ENCODE measurements at regions not wholly inside any gene's neighbourhood (a gene's known extent, or its start where the extent isn't known, plus 50 kb on each side); places are given as distances from the start of the nearest gene placed in this dataset.

- TF ChIP-seq, protein P1, sequence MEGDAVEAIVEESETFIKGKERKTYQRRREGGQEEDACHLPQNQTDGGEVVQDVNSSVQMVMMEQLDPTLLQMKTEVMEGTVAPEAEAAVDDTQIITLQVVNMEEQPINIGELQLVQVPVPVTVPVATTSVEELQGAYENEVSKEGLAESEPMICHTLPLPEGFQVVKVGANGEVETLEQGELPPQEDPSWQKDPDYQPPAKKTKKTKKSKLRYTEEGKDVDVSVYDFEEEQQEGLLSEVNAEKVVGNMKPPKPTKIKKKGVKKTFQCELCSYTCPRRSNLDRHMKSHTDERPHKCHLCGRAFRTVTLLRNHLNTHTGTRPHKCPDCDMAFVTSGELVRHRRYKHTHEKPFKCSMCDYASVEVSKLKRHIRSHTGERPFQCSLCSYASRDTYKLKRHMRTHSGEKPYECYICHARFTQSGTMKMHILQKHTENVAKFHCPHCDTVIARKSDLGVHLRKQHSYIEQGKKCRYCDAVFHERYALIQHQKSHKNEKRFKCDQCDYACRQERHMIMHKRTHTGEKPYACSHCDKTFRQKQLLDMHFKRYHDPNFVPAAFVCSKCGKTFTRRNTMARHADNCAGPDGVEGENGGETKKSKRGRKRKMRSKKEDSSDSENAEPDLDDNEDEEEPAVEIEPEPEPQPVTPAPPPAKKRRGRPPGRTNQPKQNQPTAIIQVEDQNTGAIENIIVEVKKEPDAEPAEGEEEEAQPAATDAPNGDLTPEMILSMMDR (IDR thresholded peaks at IDR 0.05): no peak
These were observed 352.5 kb downstream of the NPIPA8 start for GRCh38 chr16:17983847-17984639.

GRCh38 chr16:17983114-17983513 is 353.4 kb downstream of the NPIPA8 start:
- TF ChIP-seq, protein P1 (IDR thresholded peaks at IDR 0.05): no peak

DNA sequence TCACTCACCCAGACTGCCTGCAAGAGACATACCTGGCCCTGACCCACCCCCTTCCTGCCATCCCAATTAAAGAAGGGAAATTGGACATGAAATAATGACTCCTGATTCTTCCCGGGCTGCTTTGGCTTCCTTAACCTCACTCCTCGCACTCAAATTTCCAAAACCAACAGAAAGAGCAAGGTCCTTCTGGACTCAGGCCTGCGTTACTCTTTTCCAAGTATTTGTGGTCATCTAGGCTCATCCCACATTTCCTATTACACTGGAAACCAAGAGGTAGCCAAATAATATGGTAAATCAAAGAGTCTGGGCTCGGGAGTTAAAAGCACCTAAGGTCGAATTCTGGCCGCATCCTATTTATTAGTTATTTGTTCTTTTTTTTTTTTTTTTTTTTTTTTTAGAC is 359.3 kb downstream of the NPIPA8 start:
- TF ChIP-seq, protein P1 (IDR thresholded peaks at IDR 0.05): no peak

- TF ChIP-seq, protein P1 (IDR thresholded peaks at IDR 0.05): no peak
These were observed 364.0 kb downstream of the NPIPA8 start for GRCh38 chr16:17972460-17972943.

- TF ChIP-seq, protein P1 (IDR thresholded peaks at IDR 0.05): no peak
These were observed 365.7 kb downstream of the NPIPA8 start for GRCh38 chr16:17970816-17971331.

DNA sequence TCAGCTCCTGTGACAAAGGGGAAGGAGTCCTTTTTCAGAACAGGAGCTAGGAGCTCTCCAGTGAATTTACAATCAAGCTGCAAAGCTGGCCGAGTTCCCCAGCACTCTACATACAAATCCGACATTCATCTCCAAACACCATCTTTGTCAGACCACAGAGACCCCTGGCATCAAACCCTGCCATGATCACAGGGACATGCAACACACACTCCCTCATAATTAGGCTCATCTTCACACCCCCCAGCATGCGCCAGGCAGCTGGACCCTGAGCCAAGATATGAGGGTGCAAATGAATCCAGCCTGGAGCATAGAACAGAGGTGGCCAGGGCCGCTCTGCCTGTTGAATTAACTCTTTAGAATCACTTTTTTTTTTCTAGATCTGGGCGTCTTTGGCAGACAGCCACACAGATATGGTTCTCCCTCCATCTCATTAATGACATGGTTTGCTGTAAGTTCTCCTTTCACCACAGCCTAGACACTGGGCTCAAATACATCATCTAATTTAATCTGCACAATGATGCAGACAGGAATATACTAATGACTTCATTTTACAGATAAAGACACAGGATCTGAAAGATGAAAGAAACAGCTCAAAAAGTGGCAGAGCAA is 366.3 kb downstream of the NPIPA8 start:
- TF ChIP-seq, protein P1 (IDR thresholded peaks at IDR 0.05): no peak

DNA sequence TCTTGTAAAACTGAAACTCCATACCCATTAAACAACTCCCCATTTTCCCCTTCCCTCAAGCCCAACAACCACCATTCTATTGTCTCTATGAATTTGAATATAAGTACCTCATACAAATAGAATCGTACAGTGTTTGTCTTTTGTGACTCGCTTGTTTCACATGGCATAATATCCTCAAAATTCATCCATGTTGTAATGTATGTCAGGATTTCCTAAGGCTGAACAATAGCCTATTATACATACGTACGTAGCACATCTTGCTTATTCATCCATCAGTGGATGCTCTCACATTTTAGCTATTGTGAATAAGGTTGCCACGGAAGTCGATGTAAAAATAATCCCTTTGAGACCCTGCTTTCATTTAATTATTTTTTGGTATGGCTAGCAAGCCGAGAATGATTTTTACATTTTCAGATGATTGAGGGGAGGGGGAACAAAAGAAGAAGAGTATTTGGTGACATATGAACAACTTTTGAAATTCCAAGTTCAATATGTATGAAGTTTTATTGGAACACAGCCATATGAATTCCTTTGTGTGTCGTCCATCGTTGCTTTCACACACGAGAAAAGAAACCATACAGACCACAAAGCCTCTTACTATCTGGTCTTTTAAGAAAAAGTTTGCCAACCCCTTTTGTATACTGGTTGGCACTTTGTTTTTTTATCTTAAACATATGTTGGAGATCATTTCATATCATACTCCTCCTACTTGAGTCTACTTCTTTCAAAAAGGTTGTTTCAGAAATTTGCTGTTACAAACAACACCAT is 371.2 kb downstream of the NPIPA8 start:
- TF ChIP-seq, protein P1 (IDR thresholded peaks at IDR 0.05): no peak
